NCI-H748 (cell line): ENCODE measurements at regions not wholly inside any gene's neighbourhood (a gene's known extent, or its start where the extent isn't known, plus 50 kb on each side); places are given as distances from the start of the nearest gene placed in this dataset.
A peak's percentile ranks its signal among the peaks of the same experiment; 100 is the strongest.
"Not testable (repeated sequence)": the region's sequence is repeated elsewhere in the genome, so short reads cannot be mapped to it uniquely, and the experiment has no call there.

Source experiments
- DNase-seq: peaks from one replicate; lab custom pipeline; 2025; ENCODE audit not compliant: unreplicated experiment; lab: John Stamatoyannopoulos, UW

DNA sequence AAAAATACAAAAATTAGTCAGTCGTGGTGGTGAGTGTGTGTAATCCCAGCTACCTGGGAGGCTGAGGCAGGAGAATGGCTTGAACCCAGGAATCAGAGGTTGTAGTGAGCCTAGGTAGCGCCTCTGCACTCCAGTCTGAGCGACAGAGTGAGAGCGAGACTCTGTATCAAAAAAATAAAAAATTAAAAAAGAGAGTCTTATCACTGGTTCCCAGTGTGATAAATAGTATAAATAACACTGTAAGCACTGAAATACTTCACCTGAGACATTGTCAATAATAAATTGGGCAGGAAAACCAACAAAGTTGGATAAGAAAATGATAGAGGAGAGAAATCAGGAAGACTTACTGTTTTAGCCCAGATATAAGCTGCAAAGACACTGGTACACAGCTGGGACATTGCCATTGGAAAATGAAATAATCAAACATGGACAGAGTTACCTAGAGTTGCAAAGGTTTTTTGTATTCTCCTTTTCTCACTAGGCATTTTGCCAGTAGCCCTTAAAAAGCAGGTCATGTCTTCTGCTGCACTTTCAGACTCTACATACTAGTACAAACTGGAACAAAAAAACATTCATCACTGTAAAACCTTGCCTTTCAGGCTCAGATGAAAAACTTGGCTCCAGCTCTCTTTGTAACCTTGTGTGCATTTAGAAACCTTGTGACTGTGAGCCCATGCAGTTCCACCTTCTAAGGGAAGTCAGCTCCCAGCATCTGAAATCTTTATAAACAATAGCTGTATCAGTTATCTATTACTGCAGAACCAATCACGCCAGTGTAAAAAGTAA lies 55.0 kb upstream of the PPP1R2C start:
- DNase-seq: no peak

DNA sequence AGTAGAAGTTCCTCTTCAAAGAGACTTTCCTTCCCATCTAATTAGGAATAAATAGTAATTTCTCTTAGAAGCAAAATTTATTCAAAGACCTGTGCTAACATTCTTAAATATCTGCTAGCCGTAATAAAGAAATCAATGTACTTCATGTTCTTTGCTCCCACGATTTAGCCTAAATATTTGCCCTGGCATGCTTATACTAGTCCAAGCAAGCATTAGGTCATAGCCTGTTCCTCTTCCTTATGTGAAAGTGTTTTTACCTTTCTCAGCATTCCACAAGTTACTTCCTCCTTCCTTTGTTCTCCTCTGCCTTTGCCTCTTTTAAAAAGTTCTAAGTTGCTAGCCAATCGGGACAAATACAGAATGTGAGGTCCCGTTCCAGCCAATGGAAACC lies 55.6 kb upstream of the PPP1R2C start:
- not testable (repeated sequence) for DNase-seq

DNA sequence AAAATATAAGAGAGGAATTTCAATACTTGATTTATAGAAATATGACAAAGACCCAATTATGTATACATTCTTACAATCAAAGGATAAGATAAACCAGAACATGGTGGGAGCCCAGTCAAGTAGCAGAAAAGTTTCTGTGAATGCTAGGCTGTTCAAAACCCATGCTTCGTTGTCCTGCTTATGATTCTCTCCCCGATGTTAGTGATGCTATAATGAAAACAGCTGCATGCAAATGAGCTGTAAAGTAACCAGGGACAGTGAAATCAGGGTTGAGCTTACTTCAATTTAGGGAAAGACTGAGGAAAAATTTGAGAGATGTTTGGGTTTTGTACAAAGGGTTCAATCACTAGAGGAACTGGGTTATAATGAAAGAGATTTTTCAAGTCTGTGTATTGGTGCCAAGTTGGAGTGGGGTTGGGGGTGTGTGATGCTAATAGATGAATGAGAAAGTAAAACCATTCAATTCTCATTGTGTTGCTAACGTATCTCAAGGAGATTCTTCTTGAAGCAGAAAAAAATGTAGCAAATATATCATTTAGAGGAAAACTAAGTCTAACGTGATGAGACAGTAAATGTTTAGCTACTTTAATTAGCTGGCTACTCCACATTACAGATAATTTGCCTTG lies 59.3 kb upstream of the PPP1R2C start:
- peak; percentile 2 for DNase-seq

DNA sequence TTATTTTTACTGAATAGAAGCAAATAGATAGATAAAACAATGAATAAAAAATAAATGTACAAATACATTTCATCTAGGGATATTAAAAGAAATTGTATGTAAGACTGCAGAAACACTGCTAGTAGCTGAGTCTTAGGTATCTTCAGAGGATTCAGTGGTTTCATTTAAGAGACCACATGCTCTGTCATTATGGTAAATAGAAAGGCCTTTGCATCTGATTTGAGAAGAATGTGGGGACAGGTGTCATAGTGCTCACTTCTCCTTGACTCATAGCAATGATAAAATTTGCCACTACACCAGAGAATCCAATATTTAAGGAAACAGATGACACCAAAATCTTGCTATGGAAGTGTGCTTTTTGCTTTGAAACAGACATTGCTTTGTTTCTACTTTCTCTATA lies 59.8 kb upstream of the PPP1R2C start:
- DNase-seq: no peak

DNA sequence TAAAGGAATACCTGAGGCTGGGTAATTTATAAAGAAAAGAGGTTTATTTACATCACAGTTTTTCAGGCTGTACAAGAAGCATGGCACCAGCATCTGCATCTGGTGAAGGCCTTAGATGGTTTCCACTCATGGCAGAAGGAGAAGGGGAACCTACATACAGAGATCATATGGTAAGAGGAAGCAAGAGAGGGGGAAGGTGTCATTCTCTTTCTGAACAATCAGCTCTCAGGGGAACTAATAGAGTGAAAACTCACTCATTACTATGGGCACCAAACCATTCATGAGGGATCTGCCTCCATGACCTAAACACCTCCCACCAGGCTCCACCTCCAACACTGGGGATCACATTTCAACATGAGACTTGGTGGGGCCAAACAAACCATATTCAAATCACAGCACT lies 61.7 kb upstream of the PPP1R2C start:
- no peak for DNase-seq

DNA sequence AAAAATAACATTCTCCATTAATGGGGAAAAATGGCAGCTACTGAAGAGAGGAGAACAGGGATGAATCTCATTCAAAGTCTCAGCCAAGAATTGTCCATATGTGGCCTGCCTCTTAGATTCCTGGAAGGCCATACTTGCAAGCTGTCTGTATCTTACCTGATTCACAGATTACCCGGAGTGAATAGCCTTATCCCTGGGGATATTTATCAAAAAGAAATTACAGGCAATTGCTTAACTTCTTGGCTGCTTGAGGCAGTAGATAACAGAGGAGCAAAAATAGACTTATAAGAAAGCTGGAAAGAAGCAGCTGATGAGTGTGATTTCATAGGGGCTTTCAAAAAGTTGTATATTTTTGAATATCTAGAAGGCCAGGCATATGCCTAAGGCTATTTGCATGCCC lies 68.8 kb upstream of the PPP1R2C start:
- DNase-seq: no peak

DNA sequence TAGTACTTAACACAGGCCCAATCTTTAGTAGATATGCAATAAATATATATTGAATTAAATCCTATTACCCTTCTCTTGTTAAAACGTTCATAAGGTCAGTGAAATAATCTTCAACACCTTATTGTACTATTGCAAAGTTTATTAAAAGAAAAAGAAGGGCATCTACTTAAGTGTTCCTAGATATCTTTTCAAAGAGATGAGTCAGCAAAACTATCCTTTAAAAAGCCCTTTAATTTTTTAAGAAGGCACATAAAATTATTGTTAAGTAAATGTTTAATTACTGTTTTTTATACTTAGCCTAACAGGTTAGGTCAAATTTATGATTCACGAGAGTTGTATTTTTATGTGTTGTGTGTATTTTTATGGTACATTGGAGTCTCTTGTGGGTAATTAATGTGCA lies 77.3 kb upstream of the PPP1R2C start:
- DNase-seq: no peak

DNA sequence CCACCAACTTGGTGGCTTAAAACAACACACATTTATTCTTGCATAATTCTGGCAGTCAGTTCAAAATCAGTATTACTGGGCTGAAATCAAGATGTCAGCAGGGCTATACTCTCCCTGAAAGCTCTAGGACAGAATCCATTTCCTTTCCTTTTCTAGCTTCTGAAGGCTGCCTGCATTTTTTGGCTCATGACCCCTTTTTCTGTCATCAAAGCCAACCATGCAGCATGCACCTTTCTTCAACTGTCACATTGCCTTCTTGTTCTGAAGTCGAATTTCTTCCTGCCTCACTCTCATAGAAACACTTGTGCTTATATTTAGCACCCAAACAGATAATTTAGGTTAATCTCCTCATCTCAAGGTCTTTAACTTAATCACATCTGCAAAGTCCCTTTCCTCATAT lies 79.8 kb upstream of the PPP1R2C start:
- no peak for DNase-seq

DNA sequence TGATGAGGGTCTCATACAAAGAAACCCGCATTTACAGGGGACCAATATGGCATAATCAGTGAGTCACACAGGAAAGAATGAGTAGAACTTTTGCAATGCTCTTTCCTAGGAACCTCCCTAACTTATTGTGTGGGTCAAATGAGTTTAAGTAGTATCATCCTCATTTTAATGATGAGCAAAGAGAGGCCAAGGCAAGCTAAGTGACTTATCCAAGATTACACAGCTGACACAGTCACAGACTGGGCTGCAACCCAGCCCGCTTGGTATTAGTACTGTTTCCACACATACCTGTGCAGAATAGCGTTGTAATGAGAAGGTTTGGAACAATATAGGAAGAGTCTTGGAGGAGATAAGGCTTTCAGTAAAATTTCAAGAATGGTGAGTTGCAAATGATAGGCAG lies 91.0 kb upstream of the PPP1R2C start:
- no peak for DNase-seq

DNA sequence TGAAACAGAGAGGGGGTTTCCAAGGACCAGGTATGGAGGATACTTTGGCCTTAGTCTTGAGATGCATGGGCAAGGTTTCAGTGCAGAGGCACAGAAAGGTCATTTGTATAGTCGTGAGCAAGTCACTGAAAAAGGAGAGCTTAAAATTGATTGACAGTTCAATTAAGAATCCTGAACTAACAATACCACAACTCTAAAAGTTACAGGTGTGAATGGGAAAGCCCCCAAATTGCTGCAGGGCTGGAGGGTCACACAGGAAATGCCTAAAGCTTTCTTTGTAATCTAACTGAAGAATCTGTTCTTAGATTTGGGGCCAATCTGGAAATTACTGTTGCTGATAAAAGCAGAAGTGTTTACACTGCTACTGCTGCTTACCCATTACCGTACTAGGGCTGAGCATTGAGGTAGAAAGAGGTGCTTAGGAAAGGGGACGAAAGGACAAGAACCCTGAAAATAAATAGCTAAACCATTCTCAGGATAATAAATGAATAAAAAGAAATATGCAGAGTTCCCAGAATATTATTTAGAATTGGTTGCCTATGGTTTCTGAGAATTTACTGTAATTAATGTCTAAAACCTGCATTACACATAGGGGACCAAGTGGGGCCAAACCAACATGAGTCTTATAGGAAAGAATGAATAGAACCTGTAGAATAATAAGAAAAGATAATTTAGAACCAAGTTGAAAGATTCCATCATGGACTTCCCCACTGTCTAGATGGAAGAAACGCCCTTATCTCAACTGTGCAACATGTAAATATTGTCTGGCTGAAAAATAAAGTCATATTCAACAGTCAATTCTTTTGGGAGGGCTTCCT lies 91.9 kb upstream of the PPP1R2C start:
- no peak for DNase-seq

DNA sequence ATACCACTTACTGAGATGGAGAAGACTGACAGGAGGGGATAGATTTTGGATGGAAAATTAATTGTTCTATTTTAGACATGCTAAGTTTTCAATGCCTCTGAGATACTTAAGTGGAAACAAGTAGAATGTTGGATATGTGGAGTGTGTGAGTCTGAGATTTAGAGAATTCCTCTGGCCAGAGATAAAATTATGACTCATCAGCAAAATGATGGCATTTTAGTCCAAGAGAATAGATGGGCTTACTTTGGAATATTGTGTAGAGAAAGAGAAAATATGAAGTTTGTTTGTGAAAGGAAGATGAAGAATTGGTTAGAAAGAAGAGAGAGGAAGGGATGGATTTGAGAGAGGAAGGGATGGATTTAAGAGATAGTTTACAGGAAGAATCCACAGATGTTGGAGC lies 108.6 kb upstream of the PPP1R2C start:
- DNase-seq: no peak

DNA sequence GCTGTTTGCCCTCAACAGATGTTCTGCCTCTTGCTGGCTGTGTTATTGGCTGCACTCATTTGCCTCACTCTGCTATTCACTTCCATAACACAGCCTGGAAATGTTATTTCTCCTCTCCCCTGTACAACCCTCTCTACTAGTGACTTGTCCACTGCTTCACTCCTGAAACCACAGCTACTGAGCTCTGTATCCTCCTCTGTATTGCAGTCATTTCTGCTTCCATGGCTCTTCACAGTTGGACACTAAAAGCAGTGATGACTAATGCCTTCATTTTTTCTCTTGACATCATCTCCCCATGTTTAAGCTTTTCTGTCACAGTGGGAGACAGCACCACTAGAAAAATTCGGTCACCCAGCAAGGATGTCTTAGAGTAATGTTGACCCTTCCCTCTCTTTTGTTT lies 123.0 kb upstream of the PPP1R2C start:
- DNase-seq: no peak

DNA sequence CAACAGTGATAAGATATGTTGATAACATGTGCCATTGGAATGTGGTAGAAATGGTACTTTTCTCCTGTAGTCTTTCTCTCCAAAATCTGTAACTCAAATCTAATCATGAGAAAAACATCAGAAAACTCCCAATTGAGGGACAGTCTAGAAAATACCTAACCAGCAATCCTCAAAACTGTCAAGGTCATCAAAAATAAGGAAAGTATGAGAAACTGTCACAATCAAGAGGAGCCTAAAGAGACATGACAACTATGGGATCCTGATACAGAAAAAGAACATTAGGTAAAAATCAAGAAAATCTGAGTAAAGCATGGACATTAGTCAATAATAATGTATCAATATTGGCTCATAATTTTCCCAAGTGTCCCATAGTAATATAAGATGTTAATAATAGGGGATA lies 124.5 kb upstream of the PPP1R2C start:
- no peak for DNase-seq

DNA sequence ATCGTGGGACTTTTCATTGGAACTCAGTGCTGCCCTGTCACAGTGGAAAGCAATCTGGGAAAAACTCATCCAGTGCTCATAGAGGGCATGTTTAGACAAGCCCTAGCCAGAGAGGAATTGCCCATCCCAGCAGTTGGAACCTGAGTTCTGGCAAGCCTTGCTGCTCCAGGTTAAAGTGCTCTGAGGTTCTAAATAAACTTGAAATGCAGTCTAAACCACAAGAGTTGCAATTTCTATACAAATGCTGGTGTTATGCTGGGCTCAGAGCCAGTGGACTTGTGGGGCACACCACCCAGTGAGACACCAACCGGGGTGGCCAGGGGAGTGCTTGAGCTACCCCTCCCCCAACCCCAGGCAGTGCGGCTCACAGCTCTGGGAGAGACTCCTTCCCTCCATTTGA lies 142.8 kb upstream of the PPP1R2C start:
- no peak for DNase-seq

DNA sequence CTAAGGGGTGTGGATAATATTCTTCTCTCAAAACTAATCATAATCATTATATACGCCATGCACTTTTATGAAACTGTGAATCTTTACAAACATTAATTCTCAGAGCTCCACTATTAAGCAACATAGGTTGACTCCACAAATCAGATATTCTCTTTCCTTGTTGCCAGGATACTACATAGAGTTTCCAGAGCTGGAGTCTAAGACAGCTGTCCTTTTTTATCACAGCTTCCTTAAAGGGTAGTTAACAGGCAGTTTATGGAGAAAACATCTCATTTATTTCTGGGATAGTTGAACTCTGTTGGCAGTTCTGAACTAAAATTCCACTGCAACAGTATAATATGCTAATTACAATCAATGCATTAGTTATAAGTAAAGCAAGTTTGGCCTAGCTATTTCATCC lies 152.1 kb upstream of the PPP1R2C start:
- no peak for DNase-seq

DNA sequence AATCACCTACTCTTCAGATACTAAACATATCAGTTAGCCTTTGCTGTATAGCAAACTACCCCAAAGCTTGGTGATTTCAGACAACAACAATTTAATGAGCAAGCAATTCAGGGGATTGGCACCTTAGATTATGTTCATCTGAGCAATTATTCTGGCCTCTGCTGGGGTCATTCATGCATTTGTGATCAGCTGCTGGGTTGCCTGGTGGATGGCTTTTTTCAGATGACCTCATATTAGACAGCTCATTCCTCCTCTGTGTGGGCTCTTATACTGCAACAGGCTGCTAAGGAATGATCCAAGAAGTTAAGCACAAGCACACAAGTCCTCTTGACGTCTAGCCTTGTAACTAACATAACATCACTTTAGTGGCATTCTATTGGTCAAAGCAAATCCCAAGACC lies 153.0 kb upstream of the PPP1R2C start:
- DNase-seq: no peak

DNA sequence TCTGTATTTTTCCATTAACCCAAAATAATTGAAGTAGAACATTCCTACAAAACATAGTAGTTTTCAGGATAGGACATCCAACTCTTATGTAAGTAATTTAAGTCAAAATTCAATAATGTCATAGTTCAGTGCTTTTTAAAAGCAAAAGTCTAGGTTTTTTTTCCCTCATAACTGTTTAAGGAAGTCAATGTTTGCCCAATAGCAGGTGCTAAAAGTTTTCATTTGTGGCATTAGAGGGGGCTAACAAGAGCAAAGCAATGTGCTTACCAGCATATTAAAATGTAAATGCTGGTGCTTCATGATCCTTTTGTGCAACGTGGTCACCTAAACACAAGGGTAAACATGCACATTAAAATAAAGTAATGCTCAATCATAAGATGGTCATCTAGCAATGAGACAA lies 155.2 kb upstream of the PPP1R2C start:
- DNase-seq: no peak

DNA sequence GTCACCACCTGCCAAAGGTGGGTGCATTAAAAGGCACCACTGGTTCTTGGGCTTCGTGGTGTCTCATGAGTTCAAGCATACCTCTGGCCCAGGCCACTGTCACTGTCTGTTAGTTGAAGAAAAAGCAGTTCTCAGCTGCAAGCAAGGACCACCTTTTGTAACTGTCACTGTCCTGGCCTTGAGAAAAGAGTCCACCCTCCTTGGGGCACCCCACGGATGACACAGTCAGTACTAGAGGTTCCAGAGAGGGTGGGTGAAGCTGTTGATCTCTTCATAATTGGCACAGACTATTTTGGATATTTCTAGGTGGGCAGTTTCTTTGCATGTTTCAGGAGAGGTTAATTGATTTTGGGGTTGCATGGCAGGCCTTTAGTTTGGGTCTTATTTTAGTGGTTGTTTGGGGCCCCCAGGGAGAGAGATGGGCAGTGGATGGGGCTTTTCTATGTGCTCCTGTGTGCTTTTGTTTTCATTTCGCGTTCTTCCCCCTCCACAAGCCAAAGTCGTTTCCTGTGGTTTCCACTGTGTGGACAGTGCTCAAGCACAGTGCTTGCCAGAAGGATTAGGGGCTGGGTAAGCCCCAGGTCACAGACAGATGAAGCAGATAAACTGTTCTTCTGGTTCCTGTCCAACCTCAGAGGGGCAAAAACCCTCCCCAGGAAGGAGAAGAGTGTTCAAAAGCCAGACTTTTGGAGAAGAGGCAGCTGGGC lies 156.2 kb upstream of the PPP1R2C start:
- no peak for DNase-seq

DNA sequence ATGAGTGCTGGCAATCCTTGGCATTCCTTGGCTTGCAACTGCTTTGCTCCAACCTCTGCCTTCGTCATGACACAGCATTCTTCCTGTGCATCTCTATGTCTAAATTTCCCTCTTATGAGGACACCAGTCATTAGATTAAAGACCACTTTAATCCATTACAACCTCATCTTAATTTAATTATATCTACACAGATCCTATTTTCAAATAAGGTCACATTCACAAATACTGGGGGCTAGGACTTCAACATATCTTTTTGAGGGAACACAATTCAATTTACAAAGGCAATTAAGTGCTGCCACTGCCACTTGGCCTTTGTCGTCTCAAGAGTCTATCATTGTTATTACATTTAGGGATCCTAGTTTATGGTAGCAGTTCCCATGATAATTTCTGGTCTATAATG lies 163.7 kb upstream of the PPP1R2C start:
- DNase-seq: no peak

DNA sequence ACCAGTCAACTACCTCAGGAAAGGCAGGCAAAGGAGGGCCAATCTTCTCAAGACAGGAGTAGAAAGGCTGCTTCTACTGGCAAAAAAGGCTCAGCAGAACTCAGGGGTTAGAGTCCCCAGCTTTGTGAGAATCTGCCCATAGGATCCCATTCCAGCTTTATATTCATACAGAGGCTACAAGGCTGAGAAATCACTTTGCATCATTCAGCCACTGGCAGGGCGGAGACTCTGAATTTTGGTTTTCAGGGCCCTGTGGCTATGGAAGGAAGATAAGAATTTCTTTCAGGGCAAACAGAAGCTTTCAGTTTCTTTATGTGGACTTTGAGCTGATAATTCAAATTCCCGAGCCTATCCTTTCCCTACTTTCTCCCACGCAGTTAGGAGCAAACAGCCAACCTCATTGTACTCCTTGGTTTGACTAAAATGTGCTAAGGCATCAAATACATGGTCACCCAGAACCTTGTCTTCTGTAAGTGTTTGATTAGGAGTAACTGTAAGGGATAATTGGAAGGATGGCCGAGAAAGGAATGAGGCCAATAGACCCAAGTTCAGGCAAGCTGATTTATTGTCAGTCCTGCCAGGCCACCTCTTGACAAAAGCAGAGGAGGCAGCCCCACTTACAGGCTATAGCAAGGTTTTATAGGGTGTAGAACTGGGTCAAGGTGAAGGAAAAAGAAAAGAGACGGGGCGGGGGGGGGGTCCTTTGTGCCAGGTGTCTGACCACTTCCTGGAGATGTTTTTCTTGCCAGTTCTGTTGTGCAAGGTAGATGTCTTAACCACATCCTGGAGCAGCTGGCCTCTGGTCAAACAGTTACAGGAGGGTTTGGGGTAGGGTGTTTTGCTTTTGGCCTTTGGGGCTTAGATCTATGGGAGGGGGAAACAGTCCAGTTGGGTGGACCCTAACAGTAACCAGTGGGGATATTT lies 165.3 kb upstream of the PPP1R2C start:
- DNase-seq: no peak
